ENCODE measurements at regions not wholly inside any gene's neighbourhood (a gene's known extent, or its start where the extent isn't known, plus 50 kb on each side); places are given as distances from the start of the nearest gene placed in this dataset.

- no peak overlapping the region for H3K9ac ChIP-seq (ENCODE audit: low read length)
- H3K4me1 ChIP-seq (ENCODE audit: control insufficient read depth, insufficient read depth, low read length), result peaks cover under 1% of the 10 kb centered on the region
- H3K27me3 ChIP-seq (ENCODE audit: control insufficient read depth, insufficient read depth, low read length), result no peaks in the 10 kb centered on the region
- no peak overlapping the region for H3K27ac ChIP-seq (ENCODE audit: low read depth, low read length)
- no peak overlapping the region for H3K4me3 ChIP-seq (ENCODE audit: low read length)
- no peaks in the 10 kb centered on the region for H3K36me3 ChIP-seq (ENCODE audit: control insufficient read depth, insufficient read depth, low read length)
Measured at GRCh38 chr22:48365386-48365785, 1462.3 kb downstream of the BRD1 start.

- no peaks in the 10 kb centered on the region for H3K27me3 ChIP-seq (ENCODE audit: control insufficient read depth, insufficient read depth, low read length)
- no peak overlapping the region for H3K9ac ChIP-seq (ENCODE audit: low read length)
- no peak overlapping the region for H3K4me3 ChIP-seq (ENCODE audit: low read length)
- no peaks in the 10 kb centered on the region for H3K4me1 ChIP-seq (ENCODE audit: control insufficient read depth, insufficient read depth, low read length)
- H3K36me3 ChIP-seq (ENCODE audit: control insufficient read depth, insufficient read depth, low read length), result no peaks in the 10 kb centered on the region
- H3K27ac ChIP-seq (ENCODE audit: low read depth, low read length), result no peak overlapping the region
Measured at GRCh38 chr22:48362721-48363404, 1464.8 kb downstream of the BRD1 start.

- Histone ChIP-seq H3K4me1 (ENCODE audit: control insufficient read depth, insufficient read depth, low read length) (no peaks in the 10 kb centered on the region), H3K36me3 (ENCODE audit: control insufficient read depth, insufficient read depth, low read length) (no peaks in the 10 kb centered on the region), H3K27ac (ENCODE audit: low read depth, low read length) (no peak overlapping the region), H3K27me3 (ENCODE audit: control insufficient read depth, insufficient read depth, low read length) (peaks cover 6% of the 10 kb centered on the region), H3K4me3 (ENCODE audit: low read length) (no peak overlapping the region), H3K9ac (ENCODE audit: low read length) (no peak overlapping the region)
Measured at GRCh38 chr22:48361099-48361639, 1466.5 kb downstream of the BRD1 start.

GRCh38 chr22:48359613-48359965, 1468.1 kb downstream of the BRD1 start:
- Histone ChIP-seq H3K36me3 (ENCODE audit: control insufficient read depth, insufficient read depth, low read length) (no peaks in the 10 kb centered on the region), H3K27me3 (ENCODE audit: control insufficient read depth, insufficient read depth, low read length) (peaks cover 6% of the 10 kb centered on the region), H3K4me3 (ENCODE audit: low read length) (no peak overlapping the region), H3K4me1 (ENCODE audit: control insufficient read depth, insufficient read depth, low read length) (no peaks in the 10 kb centered on the region), H3K9ac (ENCODE audit: low read length) (no peak overlapping the region), H3K27ac (ENCODE audit: low read depth, low read length) (no peak overlapping the region)

GRCh38 chr22:48358886-48359612, 1468.6 kb downstream of the BRD1 start:
- no peaks in the 10 kb centered on the region for H3K4me1 ChIP-seq (ENCODE audit: control insufficient read depth, insufficient read depth, low read length)
- no peaks in the 10 kb centered on the region for H3K36me3 ChIP-seq (ENCODE audit: control insufficient read depth, insufficient read depth, low read length)
- peaks cover 6% of the 10 kb centered on the region for H3K27me3 ChIP-seq (ENCODE audit: control insufficient read depth, insufficient read depth, low read length)
- no peak overlapping the region for H3K9ac ChIP-seq (ENCODE audit: low read length)
- no peak overlapping the region for H3K27ac ChIP-seq (ENCODE audit: low read depth, low read length)
- H3K4me3 ChIP-seq (ENCODE audit: low read length), result no peak overlapping the region

- Histone ChIP-seq H3K4me1 (ENCODE audit: control insufficient read depth, insufficient read depth, low read length) (no peaks in the 10 kb centered on the region), H3K9ac (ENCODE audit: low read length) (no peak overlapping the region), H3K4me3 (ENCODE audit: low read length) (no peak overlapping the region), H3K27me3 (ENCODE audit: control insufficient read depth, insufficient read depth, low read length) (peaks cover 6% of the 10 kb centered on the region), H3K27ac (ENCODE audit: low read depth, low read length) (no peak overlapping the region), H3K36me3 (ENCODE audit: control insufficient read depth, insufficient read depth, low read length) (no peaks in the 10 kb centered on the region)
Measured at GRCh38 chr22:48357961-48358360, 1469.7 kb downstream of the BRD1 start.

GRCh38 chr22:48357196-48357595, 1470.5 kb downstream of the BRD1 start:
- H3K36me3 ChIP-seq (ENCODE audit: control insufficient read depth, insufficient read depth, low read length), result no peaks in the 10 kb centered on the region
- no peak overlapping the region for H3K27ac ChIP-seq (ENCODE audit: low read depth, low read length)
- H3K27me3 ChIP-seq (ENCODE audit: control insufficient read depth, insufficient read depth, low read length), result peaks cover 6% of the 10 kb centered on the region
- H3K9ac ChIP-seq (ENCODE audit: low read length), result no peak overlapping the region
- H3K4me1 ChIP-seq (ENCODE audit: control insufficient read depth, insufficient read depth, low read length), result no peaks in the 10 kb centered on the region
- H3K4me3 ChIP-seq (ENCODE audit: low read length), result no peak overlapping the region

- no peak overlapping the region for H3K27ac ChIP-seq (ENCODE audit: low read depth, low read length)
- no peaks in the 10 kb centered on the region for H3K36me3 ChIP-seq (ENCODE audit: control insufficient read depth, insufficient read depth, low read length)
- no peak overlapping the region for H3K9ac ChIP-seq (ENCODE audit: low read length)
- no peaks in the 10 kb centered on the region for H3K4me1 ChIP-seq (ENCODE audit: control insufficient read depth, insufficient read depth, low read length)
- peaks cover 6% of the 10 kb centered on the region for H3K27me3 ChIP-seq (ENCODE audit: control insufficient read depth, insufficient read depth, low read length)
- no peak overlapping the region for H3K4me3 ChIP-seq (ENCODE audit: low read length)
Measured at GRCh38 chr22:48356731-48357130, 1470.9 kb downstream of the BRD1 start.

- Histone ChIP-seq H3K4me1 (ENCODE audit: control insufficient read depth, insufficient read depth, low read length) (no peaks in the 10 kb centered on the region), H3K36me3 (ENCODE audit: control insufficient read depth, insufficient read depth, low read length) (no peaks in the 10 kb centered on the region), H3K27ac (ENCODE audit: low read depth, low read length) (no peak overlapping the region), H3K27me3 (ENCODE audit: control insufficient read depth, insufficient read depth, low read length) (peaks cover 6% of the 10 kb centered on the region), H3K4me3 (ENCODE audit: low read length) (no peak overlapping the region), H3K9ac (ENCODE audit: low read length) (no peak overlapping the region)
Measured at GRCh38 chr22:48354096-48354495, 1473.6 kb downstream of the BRD1 start.

GRCh38 chr22:48353116-48353947, 1474.3 kb downstream of the BRD1 start:
- Histone ChIP-seq H3K4me1 (ENCODE audit: control insufficient read depth, insufficient read depth, low read length) (no peaks in the 10 kb centered on the region), H3K9ac (ENCODE audit: low read length) (no peak overlapping the region), H3K4me3 (ENCODE audit: low read length) (no peak overlapping the region), H3K27me3 (ENCODE audit: control insufficient read depth, insufficient read depth, low read length) (peaks cover 6% of the 10 kb centered on the region), H3K36me3 (ENCODE audit: control insufficient read depth, insufficient read depth, low read length) (no peaks in the 10 kb centered on the region), H3K27ac (ENCODE audit: low read depth, low read length) (no peak overlapping the region)

GRCh38 chr22:48352086-48352911, 1475.4 kb downstream of the BRD1 start:
- no peaks in the 10 kb centered on the region for H3K36me3 ChIP-seq (ENCODE audit: control insufficient read depth, insufficient read depth, low read length)
- no peaks in the 10 kb centered on the region for H3K4me1 ChIP-seq (ENCODE audit: control insufficient read depth, insufficient read depth, low read length)
- no peak overlapping the region for H3K4me3 ChIP-seq (ENCODE audit: low read length)
- H3K9ac ChIP-seq (ENCODE audit: low read length), result no peak overlapping the region
- H3K27ac ChIP-seq (ENCODE audit: low read depth, low read length), result no peak overlapping the region
- H3K27me3 ChIP-seq (ENCODE audit: control insufficient read depth, insufficient read depth, low read length), result peaks cover 6% of the 10 kb centered on the region
